HepG2 (cell line): ENCODE measurements at regions not wholly inside any gene's neighbourhood (a gene's known extent, or its start where the extent isn't known, plus 50 kb on each side); places are given as distances from the start of the nearest gene placed in this dataset.

Source experiments
- ATAC-seq: fragments of 200-7000 bp; cut with Tn5 transposase; 3 replicates; pipeline ENCODE4 v1.9.1; 2020; ENCODE audit warnings: mild to moderate bottlenecking, moderate library complexity
- BruUV-seq: library from RNA; stranded (reverse); fragments of 400-500 nt; replicated peaks from 2 replicates; lab custom pipeline; 2021; lab: Mats Ljungman, UMichigan
- CTCF ChIA-PET: fragments of 300-600 bp; formaldehyde crosslinking; extraction: SDS; loops from one replicate; lab custom pipeline; 2021; ENCODE audit warnings: low total read pairs, inconsistent platforms, low intra/inter-chr PET ratio; lab: Yijun Ruan, JAX
- POLR2A ChIA-PET: fragments of 350-600 bp; sonication (Branson Sonifier 250); formaldehyde crosslinking; loops from one replicate; lab custom pipeline; 2020; ENCODE audit warnings: antibody characterized with exemption, inconsistent platforms; lab: Yijun Ruan, JAX
- DNase-seq: peaks from one replicate; pipeline ENCODE4 v3.0.0-alpha.2; 2015; ENCODE audit warnings: low spot score
- FAIRE-seq: peaks from 3 replicates; lab custom pipeline; 2011; peaks lifted over from hg19 to GRCh38; lab: Jason Lieb, UNC
- H2AFZ ChIP-seq: one replicate; pipeline ENCODE4 v1.6.1; 2011; ENCODE audit warnings: low read length, inconsistent platforms
- H3K27ac ChIP-seq: fragments of 300-600 bp; 3 replicates; pipeline ENCODE4 v1.8.0; 2011; ENCODE audit warnings: mixed run types, mild to moderate bottlenecking, mixed read lengths, low read length, inconsistent platforms; ENCODE audit not compliant: insufficient read depth; ENCODE audit errors: extremely low read length
- H3K27me3 ChIP-seq, 2 experiments: fragments of 200-600 bp in 1 of 2; 2 replicates in 1 of 2; 3 replicates in 1 of 2; pipeline versions ENCODE4 v1.6.0 to v1.8.0; 2011; ENCODE audit warnings: low read length in 2 of 2, mild to moderate bottlenecking in 2 of 2, moderate library complexity in 2 of 2, inconsistent platforms in 1 of 2; ENCODE audit not compliant: insufficient read depth in 2 of 2, control insufficient read depth in 1 of 2
- H3K36me3 ChIP-seq, 2 experiments: fragments of 200-600 bp in 1 of 2; replicated peaks in 1 of 2; 2 replicates in 1 of 2; 3 replicates in 1 of 2; pipeline versions ENCODE4 v1.5.1 to v1.8.0; 2011; ENCODE audit warnings: low read length in 2 of 2, inconsistent platforms in 1 of 2; ENCODE audit not compliant: insufficient read depth in 2 of 2, control insufficient read depth in 1 of 2
- H3K4me1 ChIP-seq: 2 replicates; pipeline ENCODE4 v1.5.1; 2012; ENCODE audit warnings: low read length, inconsistent platforms; ENCODE audit not compliant: insufficient read depth
- H3K4me2 ChIP-seq: 2 replicates; pipeline ENCODE4 v1.6.0; 2011; ENCODE audit warnings: low read depth, low read length, inconsistent platforms
- H3K4me3 ChIP-seq, 3 experiments: fragments of 200-600 bp in 1 of 3; sonication (generic), shearing (Covaris generic) in 1 of 3; replicated peaks in 1 of 3; 2 replicates each; pipeline ENCODE4 v1.5.1; 2011 to 2016; ENCODE audit warnings: low read length in 3 of 3, inconsistent platforms in 2 of 3, low read depth in 2 of 3, mild to moderate bottlenecking in 2 of 3, control low read depth in 1 of 3, mixed read lengths in 1 of 3; ENCODE audit not compliant: insufficient read depth in 1 of 3
- H3K79me2 ChIP-seq: one replicate; pipeline ENCODE4 v1.6.1; 2011; ENCODE audit warnings: low read length, inconsistent platforms; ENCODE audit not compliant: insufficient read depth
- H3K9ac ChIP-seq: 2 replicates; pipeline ENCODE4 v1.6.0; 2011; ENCODE audit warnings: mild to moderate bottlenecking, low read depth, low read length, inconsistent platforms; ENCODE audit not compliant: insufficient read depth
- H3K9me3 ChIP-seq: 2 replicates; pipeline ENCODE4 v1.5.1; 2012; ENCODE audit warnings: mild to moderate bottlenecking, low read length
- H4K20me1 ChIP-seq: 2 replicates; pipeline ENCODE4 v1.6.0; 2011; ENCODE audit warnings: inconsistent platforms, mild to moderate bottlenecking, low read length, moderate library complexity; ENCODE audit not compliant: insufficient read depth
- AHR ChIP-seq: IDR thresholded peaks from 2 replicates; pipeline ENCODE4 v1.6.1; 2018; ENCODE audit warnings: missing genetic modification reagents, missing compliant biosample characterization
- FOXA1 ChIP-seq, 2 experiments: fragments of 450-650 bp in 1 of 2; sonication (generic) in 1 of 2; formaldehyde crosslinking in 1 of 2; IDR thresholded peaks; 2 replicates each; pipeline versions ENCODE4 v1.4.0 to v1.6.1; 2016 to 2020; ENCODE audit warnings: missing genetic modification reagents in 1 of 2
- KDM5B ChIP-seq: sonication (generic); formaldehyde crosslinking; IDR thresholded peaks from 2 replicates; pipeline ENCODE4 v1.4.0; 2020; ENCODE audit warnings: missing genetic modification reagents, mild to moderate bottlenecking, borderline replicate concordance
- MAFF ChIP-seq: IDR thresholded peaks from 2 replicates; pipeline ENCODE4 v1.6.1; 2011; ENCODE audit warnings: low read depth, low read length, improper control_type of control experiment
- MAFK ChIP-seq, 2 experiments: IDR thresholded peaks in 1 of 2; conservative IDR thresholded peaks in 1 of 2; 2 replicates each; pipeline ENCODE4 v1.6.1; 2011; ENCODE audit warnings: improper control_type of control experiment in 2 of 2, low read length in 2 of 2
- NAIF1 ChIP-seq: sonication (generic); formaldehyde crosslinking; IDR thresholded peaks from 2 replicates; pipeline ENCODE4 v1.5.0; 2020; ENCODE audit warnings: mild to moderate bottlenecking, missing genetic modification reagents, borderline replicate concordance
- TCF7L2 ChIP-seq: IDR thresholded peaks from 2 replicates; pipeline ENCODE4 v1.6.1; 2011; ENCODE audit warnings: mild to moderate bottlenecking, low read depth, low read length, moderate library complexity
- ZNF160 ChIP-seq: sonication (generic); formaldehyde crosslinking; IDR thresholded peaks from 2 replicates; pipeline ENCODE4 v1.8.0; 2022; ENCODE audit warnings: mild to moderate bottlenecking, inconsistent platforms, missing genetic modification reagents
- ZNF232 ChIP-seq: sonication (generic); formaldehyde crosslinking; IDR thresholded peaks from 2 replicates; pipeline ENCODE4 v1.4.0; 2020; ENCODE audit warnings: missing genetic modification reagents, borderline replicate concordance
- WGBS: methylation state at CpG from one replicate; pipeline ENCODE4 v1.1.6; 2017; ENCODE audit warnings: low lambda C conversion rate; 5-methylcytosine and 5-hydroxymethylcytosine counted together
- in situ Hi-C: cut with HindIII; loops from 2 replicates; pipeline ENCODE4 v1.10.0; 2017; ENCODE audit warnings: low pct_unique_long_range_greater_than_20kb; ENCODE audit not compliant: extremely low pct_ligation_motif_present
- intact Hi-C: fragments of 100-400 bp; cut with micrococcal nuclease; formaldehyde crosslinking; loops from one replicate; pipeline ENCODE4 v1.10.0; 2022; ENCODE audit not compliant: unreplicated experiment
- TF ChIP-seq, protein P1 (sequence below): sonication (generic); formaldehyde crosslinking; IDR thresholded peaks from 2 replicates; pipeline ENCODE4 v1.4.0; 2020; ENCODE audit warnings: mild to moderate bottlenecking, missing genetic modification reagents
- TF ChIP-seq, protein P2 (sequence below): sonication (generic); formaldehyde crosslinking; IDR thresholded peaks from 2 replicates; pipeline ENCODE4 v1.5.0; 2020; ENCODE audit warnings: mild to moderate bottlenecking, missing genetic modification reagents, borderline replicate concordance

DNA sequence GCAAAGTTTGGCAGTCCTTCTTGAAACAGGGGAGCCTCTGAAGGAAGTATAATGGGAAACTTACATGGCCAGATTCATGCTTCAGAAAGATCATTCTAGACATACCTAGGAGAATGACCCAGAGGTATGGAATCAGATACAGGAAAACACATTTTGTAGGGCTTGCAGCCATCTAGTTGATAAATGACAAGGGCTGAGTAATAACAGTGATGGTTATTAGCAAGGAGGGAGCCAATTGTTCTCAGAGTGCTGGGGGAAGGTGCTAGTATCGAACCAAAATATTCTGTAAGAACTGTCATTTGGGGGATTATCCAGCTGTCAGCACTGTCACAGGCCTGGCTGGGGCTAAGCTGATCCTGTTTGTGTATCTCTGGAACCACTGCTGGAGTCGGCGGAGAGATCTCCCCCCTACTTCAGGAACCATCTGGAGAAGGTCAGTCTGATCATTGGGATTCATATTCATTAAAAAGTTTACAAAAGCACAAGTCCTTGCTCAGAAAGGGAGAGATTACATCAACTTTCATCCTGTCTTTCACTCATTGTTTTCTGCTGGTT is 113.8 kb upstream of the THSD7B start:
- in situ Hi-C loops (no loop called here), intact Hi-C loops (no loop called here)
- Histone ChIP-seq H3K36me3 (no peaks in the 10 kb centered on the region), H3K4me3 (no peak overlapping the region), H3K27ac (no peak overlapping the region), H2AFZ (no peak overlapping the region), H3K9me3 (no peaks in the 10 kb centered on the region), H3K79me2 (no peaks in the 10 kb centered on the region), H3K9ac (no peak overlapping the region), H3K4me2 (no peak overlapping the region), H4K20me1 (no peaks in the 10 kb centered on the region), H3K4me1 (no peaks in the 10 kb centered on the region), H3K27me3 (no peaks in the 10 kb centered on the region)
- ChIA-PET POLR2A (no interaction called here), CTCF (no interaction called here)
- FAIRE-seq = no peak
- no peak for ATAC-seq
- BruUV-seq = no TSS peak
- no peak for DNase-seq
- TF ChIP-seq ZNF232 = no peak
- TF ChIP-seq, protein P1, sequence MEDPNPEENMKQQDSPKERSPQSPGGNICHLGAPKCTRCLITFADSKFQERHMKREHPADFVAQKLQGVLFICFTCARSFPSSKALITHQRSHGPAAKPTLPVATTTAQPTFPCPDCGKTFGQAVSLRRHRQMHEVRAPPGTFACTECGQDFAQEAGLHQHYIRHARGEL (CRISPR knock-in tag) = no peak
- 49% methylated on average over 3 of the region's 3 CpGs for WGBS

DNA sequence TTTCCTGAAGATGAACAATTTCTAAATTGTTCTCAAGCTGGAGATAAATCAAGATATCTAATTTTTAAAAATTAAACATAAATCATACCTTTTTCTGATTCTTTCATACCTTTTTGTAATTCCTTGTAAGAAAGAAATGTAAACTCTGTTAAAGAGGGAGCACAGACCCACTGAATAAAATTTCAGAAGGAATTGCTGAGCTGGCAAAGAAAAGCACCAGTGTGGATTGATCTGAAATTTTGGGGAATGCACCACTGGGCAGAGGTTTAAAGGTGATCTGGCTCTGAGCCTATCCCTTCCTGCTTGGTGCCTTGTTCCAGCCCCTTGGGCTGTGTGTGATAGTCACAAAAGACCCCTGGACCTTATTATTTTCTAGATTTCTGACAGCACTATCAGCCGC is 118.3 kb upstream of the THSD7B start:
- no peak for FAIRE-seq
- ChIA-PET POLR2A (no interaction called here), CTCF (no interaction called here)
- H4K20me1 ChIP-seq = no peaks in the 10 kb centered on the region
- TF ChIP-seq ZNF160 (CRISPR knock-in tag) = no peak
- no peak for TF ChIP-seq KDM5B
- no peak for TF ChIP-seq FOXA1 (IDR thresholded peaks at IDR 0.05)
- no peak for TF ChIP-seq FOXA1 (CRISPR knock-in tag; IDR thresholded peaks at IDR 0.05)
- no peak for TF ChIP-seq AHR (CRISPR knock-in tag)
- TF ChIP-seq NAIF1 = no peak
- TF ChIP-seq MAFF = peak; percentile 64
- no peak for TF ChIP-seq TCF7L2
- TF ChIP-seq, protein P2, sequence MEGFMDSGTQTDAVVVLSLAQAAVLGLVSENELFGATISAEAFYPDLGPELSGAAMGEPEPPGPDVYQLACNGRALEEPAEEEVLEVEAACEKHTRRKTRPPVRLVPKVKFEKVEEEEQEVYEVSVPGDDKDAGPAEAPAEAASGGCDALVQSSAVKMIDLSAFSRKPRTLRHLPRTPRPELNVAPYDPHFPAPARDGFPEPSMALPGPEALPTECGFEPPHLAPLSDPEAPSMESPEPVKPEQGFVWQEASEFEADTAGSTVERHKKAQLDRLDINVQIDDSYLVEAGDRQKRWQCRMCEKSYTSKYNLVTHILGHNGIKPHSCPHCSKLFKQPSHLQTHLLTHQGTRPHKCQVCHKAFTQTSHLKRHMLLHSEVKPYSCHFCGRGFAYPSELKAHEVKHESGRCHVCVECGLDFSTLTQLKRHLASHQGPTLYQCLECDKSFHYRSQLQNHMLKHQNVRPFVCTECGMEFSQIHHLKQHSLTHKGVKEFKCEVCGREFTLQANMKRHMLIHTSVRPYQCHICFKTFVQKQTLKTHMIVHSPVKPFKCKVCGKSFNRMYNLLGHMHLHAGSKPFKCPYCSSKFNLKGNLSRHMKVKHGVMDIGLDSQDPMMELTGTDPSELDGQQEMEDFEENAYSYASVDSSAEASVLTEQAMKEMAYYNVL (CRISPR knock-in tag) = no peak
- TF ChIP-seq MAFK (conservative IDR thresholded peaks at IDR 0.05 in 1 of 2, IDR thresholded peaks at IDR 0.05 in 1 of 2; ENCODE audit: low read length in 2 of 2) = peak; percentile 66 to 83
- no peak overlapping the region for H3K27ac ChIP-seq
- H3K9me3 ChIP-seq = no peaks in the 10 kb centered on the region
- no TSS peak for BruUV-seq
- no peaks in the 10 kb centered on the region for H3K4me1 ChIP-seq
- in situ Hi-C loops (no loop called here), intact Hi-C loops (no loop called here)
- H3K4me3 ChIP-seq = no peak overlapping the region
- H2AFZ ChIP-seq = no peak overlapping the region
- H3K4me2 ChIP-seq = no peak overlapping the region
- no peaks in the 10 kb centered on the region for H3K27me3 ChIP-seq
- H3K9ac ChIP-seq = no peak overlapping the region
- no peak for ATAC-seq
- H3K36me3 ChIP-seq = no peaks in the 10 kb centered on the region
- WGBS = 47% methylated on average over 1 of the region's 1 CpG
- DNase-seq = no peak
- H3K79me2 ChIP-seq = no peaks in the 10 kb centered on the region
